ENCODE measurements at regions not wholly inside any gene's neighbourhood (a gene's known extent, or its start where the extent isn't known, plus 50 kb on each side); places are given as distances from the start of the nearest gene placed in this dataset.

GRCh38 chr16:64434526-64435069 lies 687.3 kb downstream of the CDH11 start:
- TF ChIP-seq POLR2AphosphoS5 (IDR thresholded peaks at IDR 0.05; ENCODE audit: low read depth, low read length) (no peak), TAF1 (IDR thresholded peaks at IDR 0.05; ENCODE audit: borderline replicate concordance, insufficient read depth, low read length) (no peak), SIN3A (IDR thresholded peaks at IDR 0.05; ENCODE audit: borderline replicate concordance, insufficient read depth, low read length) (no peak), FOXP2 (optimal IDR thresholded peaks at IDR 0.05; ENCODE audit: borderline replicate concordance, extremely low read depth, extremely low read length, insufficient read depth) (no peak)
- TF ChIP-seq, protein P1, sequence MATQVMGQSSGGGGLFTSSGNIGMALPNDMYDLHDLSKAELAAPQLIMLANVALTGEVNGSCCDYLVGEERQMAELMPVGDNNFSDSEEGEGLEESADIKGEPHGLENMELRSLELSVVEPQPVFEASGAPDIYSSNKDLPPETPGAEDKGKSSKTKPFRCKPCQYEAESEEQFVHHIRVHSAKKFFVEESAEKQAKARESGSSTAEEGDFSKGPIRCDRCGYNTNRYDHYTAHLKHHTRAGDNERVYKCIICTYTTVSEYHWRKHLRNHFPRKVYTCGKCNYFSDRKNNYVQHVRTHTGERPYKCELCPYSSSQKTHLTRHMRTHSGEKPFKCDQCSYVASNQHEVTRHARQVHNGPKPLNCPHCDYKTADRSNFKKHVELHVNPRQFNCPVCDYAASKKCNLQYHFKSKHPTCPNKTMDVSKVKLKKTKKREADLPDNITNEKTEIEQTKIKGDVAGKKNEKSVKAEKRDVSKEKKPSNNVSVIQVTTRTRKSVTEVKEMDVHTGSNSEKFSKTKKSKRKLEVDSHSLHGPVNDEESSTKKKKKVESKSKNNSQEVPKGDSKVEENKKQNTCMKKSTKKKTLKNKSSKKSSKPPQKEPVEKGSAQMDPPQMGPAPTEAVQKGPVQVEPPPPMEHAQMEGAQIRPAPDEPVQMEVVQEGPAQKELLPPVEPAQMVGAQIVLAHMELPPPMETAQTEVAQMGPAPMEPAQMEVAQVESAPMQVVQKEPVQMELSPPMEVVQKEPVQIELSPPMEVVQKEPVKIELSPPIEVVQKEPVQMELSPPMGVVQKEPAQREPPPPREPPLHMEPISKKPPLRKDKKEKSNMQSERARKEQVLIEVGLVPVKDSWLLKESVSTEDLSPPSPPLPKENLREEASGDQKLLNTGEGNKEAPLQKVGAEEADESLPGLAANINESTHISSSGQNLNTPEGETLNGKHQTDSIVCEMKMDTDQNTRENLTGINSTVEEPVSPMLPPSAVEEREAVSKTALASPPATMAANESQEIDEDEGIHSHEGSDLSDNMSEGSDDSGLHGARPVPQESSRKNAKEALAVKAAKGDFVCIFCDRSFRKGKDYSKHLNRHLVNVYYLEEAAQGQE (IDR thresholded peaks at IDR 0.05; ENCODE audit: insufficient read depth in 1 of 2, low read depth in 2 of 2, low read length in 2 of 2): no peak

All from PFSK-1 (cell line).